HFF-Myc (cell line): ENCODE measurements at regions not wholly inside any gene's neighbourhood (a gene's known extent, or its start where the extent isn't known, plus 50 kb on each side); places are given as distances from the start of the nearest gene placed in this dataset.

ENCODE experiments used
- DNase-seq: peaks from one replicate; pipeline ENCODE4 v3.0.0-alpha.2; 2011; ENCODE audit warnings: low read depth; ENCODE audit errors: extremely low read depth
- H3K4me3 ChIP-seq: replicated peaks from 2 replicates; pipeline ENCODE4 v1.5.1; 2011; ENCODE audit warnings: low read depth, mild to moderate bottlenecking, control low read depth, low read length
- CTCF ChIP-seq: IDR thresholded peaks from 2 replicates; pipeline ENCODE4 v1.5.1; 2012; ENCODE audit warnings: mild to moderate bottlenecking, low read depth, low read length, control low read depth; ENCODE audit errors: missing control alignments

DNA sequence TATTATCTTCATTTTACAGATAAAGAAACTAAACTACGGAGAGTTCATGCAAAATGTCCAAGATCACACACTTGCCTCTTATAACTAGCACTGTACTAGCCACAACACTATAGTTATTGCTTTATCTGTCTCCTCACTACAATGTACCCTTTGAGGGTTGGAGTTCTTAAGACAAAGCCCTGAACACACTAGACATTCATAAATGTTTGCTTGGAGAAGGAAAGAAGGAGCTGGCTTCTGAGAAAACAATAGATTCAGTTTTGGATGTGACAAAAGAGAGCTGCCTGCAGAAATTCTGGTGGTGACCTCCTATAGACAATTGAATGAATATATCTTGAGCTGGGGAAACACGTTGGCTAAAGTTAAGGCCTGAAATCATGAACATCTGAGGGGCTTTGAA, 169.9 kb upstream of the ARHGEF26 start:
- H3K4me3 ChIP-seq, result no peak overlapping the region
- no peak for DNase-seq
- no peak for TF ChIP-seq CTCF

DNA sequence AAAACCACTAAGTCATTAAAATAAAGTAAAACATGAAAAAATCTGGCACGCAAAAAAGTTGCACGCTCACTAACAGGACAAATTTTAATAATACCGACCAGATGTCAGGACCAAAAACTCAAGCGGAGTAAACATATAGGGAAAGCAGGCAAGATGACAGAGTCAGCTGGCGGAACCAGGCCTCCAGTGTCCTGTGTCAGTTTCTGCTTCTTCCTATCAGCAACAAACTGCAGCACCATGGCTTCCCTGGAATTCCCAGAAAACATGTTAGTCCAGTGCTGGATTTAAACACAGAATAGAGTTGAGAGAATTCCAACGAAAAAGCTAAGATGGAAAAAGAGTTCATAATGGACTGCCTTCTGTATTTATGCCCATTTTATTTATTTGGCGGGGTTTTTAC, 169.1 kb upstream of the ARHGEF26 start:
- H3K4me3 ChIP-seq, result no peak overlapping the region
- no peak for DNase-seq
- TF ChIP-seq CTCF, result no peak

- H3K4me3 ChIP-seq, result no peak overlapping the region
- no peak for TF ChIP-seq CTCF
- DNase-seq, result no peak
These were observed 164.6 kb upstream of the ARHGEF26 start for GRCh38 chr3:153956613-153957012.

DNA sequence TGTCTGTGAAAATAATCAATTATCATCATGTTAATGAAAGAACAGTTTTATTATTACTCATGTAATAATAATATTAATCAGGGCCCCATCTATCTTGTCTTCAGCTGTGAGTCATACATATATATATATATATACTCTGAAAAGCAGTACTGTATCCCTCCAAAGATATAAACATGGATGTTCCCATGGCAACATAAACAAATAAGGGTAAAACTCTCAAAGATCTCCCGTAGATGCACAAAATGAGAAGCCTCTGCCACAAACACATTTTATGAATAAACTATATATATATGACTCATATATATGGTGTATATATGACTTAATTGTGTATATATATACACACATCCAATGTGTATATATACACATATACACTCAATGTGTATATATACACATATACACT, 163.8 kb upstream of the ARHGEF26 start:
- H3K4me3 ChIP-seq, result no peak overlapping the region
- no peak for DNase-seq
- TF ChIP-seq CTCF, result no peak

- no peak for TF ChIP-seq CTCF
- DNase-seq, result no peak
- no peak overlapping the region for H3K4me3 ChIP-seq
These were observed 162.3 kb upstream of the ARHGEF26 start for GRCh38 chr3:153958635-153959595.

DNA sequence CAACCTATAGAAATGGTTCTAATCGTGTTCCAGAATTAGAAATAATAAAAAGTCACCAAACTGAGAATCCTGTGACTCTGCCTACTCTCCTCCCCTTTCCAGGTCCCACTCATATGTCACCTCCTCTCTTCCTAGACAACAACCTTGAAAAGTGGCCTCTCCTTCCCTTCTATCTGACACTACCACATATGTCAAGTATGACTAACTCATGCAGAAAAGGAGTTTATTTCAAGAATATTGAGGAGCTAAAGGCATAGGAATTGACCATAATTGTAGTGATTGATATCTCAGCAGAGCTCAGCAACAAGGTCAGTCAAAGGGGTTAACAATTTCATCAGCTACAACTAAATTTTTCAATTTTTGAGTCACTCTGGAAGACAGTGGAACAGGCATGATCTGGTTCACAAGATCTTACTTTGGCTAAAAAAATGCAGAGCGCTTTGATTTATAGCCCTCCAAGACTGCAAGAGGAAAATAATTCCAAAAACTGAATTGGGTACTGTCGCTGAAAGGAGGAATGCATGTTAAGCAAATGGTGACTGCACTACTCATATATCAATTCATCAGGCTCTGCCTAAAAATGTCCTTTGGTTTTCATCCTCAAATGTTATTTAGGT, 160.6 kb upstream of the ARHGEF26 start:
- no peak for TF ChIP-seq CTCF
- no peak for DNase-seq
- H3K4me3 ChIP-seq, result no peak overlapping the region
